ENCODE measurements at regions not wholly inside any gene's neighbourhood (a gene's known extent, or its start where the extent isn't known, plus 50 kb on each side); places are given as distances from the start of the nearest gene placed in this dataset.

- Mint-ChIP-seq H3K36me3 (ENCODE audit: low read depth) (peaks cover 31% of the 10 kb centered on the region), H3K27ac (no peak overlapping the region), H3K4me3 (no peak overlapping the region), H3K27me3 (ENCODE audit: insufficient read depth, low read depth, poor library complexity) (no peaks in the 10 kb centered on the region), H3K4me1 (no peaks in the 10 kb centered on the region), H3K9me3 (peaks cover 95% of the 10 kb centered on the region)
- H3K4me2 ChIP-seq = no peak overlapping the region
- H3K79me2 ChIP-seq (replicated peaks; ENCODE audit: insufficient read depth) = no peaks in the 10 kb centered on the region
- no peak for ATAC-seq
- DNase-seq (ENCODE audit: low spot score) = no peak
- no peak overlapping the region for H3K27ac ChIP-seq (ENCODE audit: low read depth)
- H3K36me3 ChIP-seq (ENCODE audit: insufficient read depth) = no peaks in the 10 kb centered on the region
- H4K20me1 ChIP-seq (replicated peaks; ENCODE audit: insufficient read depth) = no peaks in the 10 kb centered on the region
- H3K4me1 ChIP-seq (ENCODE audit: insufficient read depth) = no peaks in the 10 kb centered on the region
- no peaks in the 10 kb centered on the region for H3K27me3 ChIP-seq (ENCODE audit: insufficient read depth)
- H3K9me2 ChIP-seq (ENCODE audit: insufficient read depth) = no peaks in the 10 kb centered on the region
- TF ChIP-seq NANOG (IDR thresholded peaks at IDR 0.05; ENCODE audit: borderline replicate concordance) = no peak
- no peak for TF ChIP-seq POLR2AphosphoS5 (IDR thresholded peaks at IDR 0.05; ENCODE audit: low read depth)
- TF ChIP-seq CTCF (conservative IDR thresholded peaks at IDR 0.05; ENCODE audit: low read depth in 2 of 2) = no peak
- no peak for TF ChIP-seq ZNF114 (CRISPR knock-in tag; IDR thresholded peaks at IDR 0.05)
- no peak for TF ChIP-seq ETS1 (IDR thresholded peaks at IDR 0.05)
- TF ChIP-seq ZNF331 (CRISPR knock-in tag; IDR thresholded peaks at IDR 0.05; ENCODE audit: low read depth) = no peak
- TF ChIP-seq STAT1 (IDR thresholded peaks at IDR 0.05; ENCODE audit: unreplicated experiment) = no peak
- TF ChIP-seq ZNF462 (CRISPR knock-in tag; IDR thresholded peaks at IDR 0.05) = no peak
- TF ChIP-seq REST (IDR thresholded peaks at IDR 0.05; ENCODE audit: unreplicated experiment) = no peak
- no peak for TF ChIP-seq EZH2 (IDR thresholded peaks at IDR 0.05; ENCODE audit: low read depth, unreplicated experiment)
- no peak for TF ChIP-seq JUNB (IDR thresholded peaks at IDR 0.05; ENCODE audit: unreplicated experiment)
- no peak overlapping the region for H3K4me3 ChIP-seq
- no peaks in the 10 kb centered on the region for H3F3A ChIP-seq (replicated peaks; ENCODE audit: low read depth)
- no peak overlapping the region for H2AFZ ChIP-seq
Measured at GRCh38 chr12:127909041-127909440, 357.9 kb upstream of the TMEM132C start.
